ENCODE measurements at regions not wholly inside any gene's neighbourhood (a gene's known extent, or its start where the extent isn't known, plus 50 kb on each side); places are given as distances from the start of the nearest gene placed in this dataset.

DNA sequence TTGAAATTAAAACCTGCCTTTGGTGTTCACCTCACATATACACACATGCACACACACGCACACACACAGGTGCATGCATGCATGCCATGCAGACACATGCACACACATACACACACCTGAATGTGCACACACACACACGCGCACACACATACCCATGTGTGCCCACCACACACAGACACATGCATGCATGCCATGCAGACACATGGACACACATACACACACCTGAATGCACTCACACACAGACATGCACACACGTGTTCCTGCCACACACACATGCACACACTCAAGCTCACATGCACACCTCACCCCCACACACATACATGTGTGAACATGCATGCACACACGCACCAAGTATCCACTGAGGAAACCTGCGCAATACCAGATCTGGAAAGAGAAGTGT, 136.4 kb downstream of the KLF6 start:
- TF ChIP-seq, protein P1, sequence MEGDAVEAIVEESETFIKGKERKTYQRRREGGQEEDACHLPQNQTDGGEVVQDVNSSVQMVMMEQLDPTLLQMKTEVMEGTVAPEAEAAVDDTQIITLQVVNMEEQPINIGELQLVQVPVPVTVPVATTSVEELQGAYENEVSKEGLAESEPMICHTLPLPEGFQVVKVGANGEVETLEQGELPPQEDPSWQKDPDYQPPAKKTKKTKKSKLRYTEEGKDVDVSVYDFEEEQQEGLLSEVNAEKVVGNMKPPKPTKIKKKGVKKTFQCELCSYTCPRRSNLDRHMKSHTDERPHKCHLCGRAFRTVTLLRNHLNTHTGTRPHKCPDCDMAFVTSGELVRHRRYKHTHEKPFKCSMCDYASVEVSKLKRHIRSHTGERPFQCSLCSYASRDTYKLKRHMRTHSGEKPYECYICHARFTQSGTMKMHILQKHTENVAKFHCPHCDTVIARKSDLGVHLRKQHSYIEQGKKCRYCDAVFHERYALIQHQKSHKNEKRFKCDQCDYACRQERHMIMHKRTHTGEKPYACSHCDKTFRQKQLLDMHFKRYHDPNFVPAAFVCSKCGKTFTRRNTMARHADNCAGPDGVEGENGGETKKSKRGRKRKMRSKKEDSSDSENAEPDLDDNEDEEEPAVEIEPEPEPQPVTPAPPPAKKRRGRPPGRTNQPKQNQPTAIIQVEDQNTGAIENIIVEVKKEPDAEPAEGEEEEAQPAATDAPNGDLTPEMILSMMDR (IDR thresholded peaks at IDR 0.05): no peak
- TF ChIP-seq POLR2A (IDR thresholded peaks at IDR 0.05): no peak
